ENCODE measurements at regions not wholly inside any gene's neighbourhood (a gene's known extent, or its start where the extent isn't known, plus 50 kb on each side); places are given as distances from the start of the nearest gene placed in this dataset.

DNA sequence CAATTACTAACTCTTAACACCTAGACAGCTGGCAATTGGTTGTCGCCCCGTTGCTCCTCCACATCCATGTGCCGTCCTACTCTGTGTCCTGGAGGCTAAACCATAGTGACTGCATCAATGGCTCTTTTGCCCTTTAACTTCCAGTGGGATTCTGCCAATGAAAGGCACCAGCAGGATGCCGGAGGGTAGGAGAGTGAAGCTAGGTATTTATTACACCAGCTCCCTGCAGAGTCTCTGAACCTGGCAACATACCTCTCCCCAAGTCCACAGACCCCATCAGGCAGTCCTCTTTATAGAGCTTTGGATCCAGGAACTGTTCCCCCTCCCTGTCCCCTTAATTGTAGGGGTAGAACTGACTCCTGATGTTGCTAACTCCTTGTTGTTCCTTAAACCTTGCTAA is 426.8 kb downstream of the HNRNPD start:
- Histone ChIP-seq H3K27me3 (ENCODE audit: control insufficient read depth, extremely low read depth, insufficient read depth, low read length) (no peaks in the 10 kb centered on the region), H3K27ac (ENCODE audit: control insufficient read depth, insufficient read depth, low read length) (no peak overlapping the region), H3K79me2 (ENCODE audit: control insufficient read depth, insufficient read depth, low read length) (no peaks in the 10 kb centered on the region), H3K4me2 (ENCODE audit: control insufficient read depth, extremely low read depth, insufficient read depth, low read depth, low read length) (no peak overlapping the region), H3K9ac (ENCODE audit: control insufficient read depth, extremely low read depth, insufficient read depth, low read length) (no peak overlapping the region), H3K4me3 (ENCODE audit: control insufficient read depth in 2 of 3, extremely low read depth in 1 of 3, insufficient read depth in 2 of 3, low read depth in 1 of 3, low read length in 3 of 3) (no peak overlapping the region), H4K20me1 (ENCODE audit: control insufficient read depth, extremely low read depth, insufficient read depth, low read length) (no peaks in the 10 kb centered on the region), H2AFZ (ENCODE audit: control insufficient read depth, low read length) (no peak overlapping the region), H3K9me3 (ENCODE audit: control insufficient read depth, low read depth, low read length) (no peaks in the 10 kb centered on the region), H3K9me1 (ENCODE audit: control insufficient read depth, extremely low read depth, insufficient read depth, low read length) (no peaks in the 10 kb centered on the region), H3K4me1 (ENCODE audit: control insufficient read depth, extremely low read depth, insufficient read depth, low read length) (no peaks in the 10 kb centered on the region), H3K36me3 (ENCODE audit: control insufficient read depth in 2 of 2, extremely low read depth in 1 of 2, insufficient read depth in 2 of 2, low read length in 2 of 2) (no peaks in the 10 kb centered on the region)
- dilution Hi-C loops (cut with MboI; ENCODE audit: extremely low pct_ligation_motif_present, low sequenced_read_pairs), result no loop called here
- TF ChIP-seq EZH2 (IDR thresholded peaks at IDR 0.05; ENCODE audit: low read length), result no peak
- TF ChIP-seq, protein P1, sequence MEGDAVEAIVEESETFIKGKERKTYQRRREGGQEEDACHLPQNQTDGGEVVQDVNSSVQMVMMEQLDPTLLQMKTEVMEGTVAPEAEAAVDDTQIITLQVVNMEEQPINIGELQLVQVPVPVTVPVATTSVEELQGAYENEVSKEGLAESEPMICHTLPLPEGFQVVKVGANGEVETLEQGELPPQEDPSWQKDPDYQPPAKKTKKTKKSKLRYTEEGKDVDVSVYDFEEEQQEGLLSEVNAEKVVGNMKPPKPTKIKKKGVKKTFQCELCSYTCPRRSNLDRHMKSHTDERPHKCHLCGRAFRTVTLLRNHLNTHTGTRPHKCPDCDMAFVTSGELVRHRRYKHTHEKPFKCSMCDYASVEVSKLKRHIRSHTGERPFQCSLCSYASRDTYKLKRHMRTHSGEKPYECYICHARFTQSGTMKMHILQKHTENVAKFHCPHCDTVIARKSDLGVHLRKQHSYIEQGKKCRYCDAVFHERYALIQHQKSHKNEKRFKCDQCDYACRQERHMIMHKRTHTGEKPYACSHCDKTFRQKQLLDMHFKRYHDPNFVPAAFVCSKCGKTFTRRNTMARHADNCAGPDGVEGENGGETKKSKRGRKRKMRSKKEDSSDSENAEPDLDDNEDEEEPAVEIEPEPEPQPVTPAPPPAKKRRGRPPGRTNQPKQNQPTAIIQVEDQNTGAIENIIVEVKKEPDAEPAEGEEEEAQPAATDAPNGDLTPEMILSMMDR (optimal IDR thresholded peaks at IDR 0.05 in 1 of 3, IDR thresholded peaks at IDR 0.05 in 1 of 3, conservative IDR thresholded peaks at IDR 0.05 in 1 of 3; ENCODE audit: extremely low read depth in 1 of 3, insufficient read depth in 2 of 3, low read length in 3 of 3), result no peak
- DNase-seq (ENCODE audit: low read depth, low spot score) (no peak), FAIRE-seq (no peak)

DNA sequence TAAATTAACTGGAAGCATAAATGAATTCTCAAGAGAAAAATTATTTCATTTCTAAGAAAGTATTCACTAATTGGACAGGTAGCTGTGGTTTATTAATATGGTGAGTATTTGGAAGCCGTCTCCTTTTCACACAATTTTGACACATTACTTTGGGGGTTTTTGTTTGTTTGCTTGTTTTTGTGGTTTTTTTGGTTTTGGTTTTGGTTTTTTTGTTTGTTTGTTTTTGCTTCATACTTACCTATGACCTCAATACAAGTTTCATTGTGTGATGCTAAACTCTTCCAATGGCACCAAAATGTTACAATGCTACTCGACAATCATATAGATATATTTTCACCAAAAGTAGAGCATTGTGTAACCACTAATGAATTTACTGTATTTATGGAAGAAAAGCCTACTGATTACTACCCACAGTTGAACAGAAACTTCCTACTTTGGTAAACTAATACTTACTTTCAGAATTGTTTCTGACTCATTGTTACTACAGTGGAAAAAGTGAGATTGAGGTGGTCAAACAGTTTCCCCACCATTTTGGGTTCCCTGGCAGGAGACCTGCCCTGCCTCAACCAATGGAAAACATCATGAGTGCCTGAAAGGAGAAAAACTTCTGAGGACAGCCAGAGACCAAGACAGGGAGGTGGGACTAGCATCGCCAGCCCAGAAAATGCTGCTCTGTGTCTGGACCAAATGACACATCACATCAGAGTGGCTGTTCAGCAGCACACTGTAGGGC is 443.1 kb downstream of the HNRNPD start:
- H3K4me1 ChIP-seq (ENCODE audit: control insufficient read depth, extremely low read depth, insufficient read depth, low read length), result no peaks in the 10 kb centered on the region
- dilution Hi-C loops (cut with MboI; ENCODE audit: extremely low pct_ligation_motif_present, low sequenced_read_pairs), result no loop called here
- DNase-seq (ENCODE audit: low read depth, low spot score) (no peak), FAIRE-seq (no peak)
- no peak for TF ChIP-seq EZH2 (IDR thresholded peaks at IDR 0.05; ENCODE audit: low read length)
- TF ChIP-seq, protein P1 (optimal IDR thresholded peaks at IDR 0.05 in 1 of 3, IDR thresholded peaks at IDR 0.05 in 1 of 3, conservative IDR thresholded peaks at IDR 0.05 in 1 of 3; ENCODE audit: extremely low read depth in 1 of 3, insufficient read depth in 2 of 3, low read length in 3 of 3), result no peak
- H3K36me3 ChIP-seq (ENCODE audit: control insufficient read depth in 2 of 2, extremely low read depth in 1 of 2, insufficient read depth in 2 of 2, low read length in 2 of 2), result no peaks in the 10 kb centered on the region
- H3K27me3 ChIP-seq (ENCODE audit: control insufficient read depth, extremely low read depth, insufficient read depth, low read length), result no peaks in the 10 kb centered on the region
- no peaks in the 10 kb centered on the region for H3K79me2 ChIP-seq (ENCODE audit: control insufficient read depth, insufficient read depth, low read length)
- H3K9me3 ChIP-seq (ENCODE audit: control insufficient read depth, low read depth, low read length), result no peaks in the 10 kb centered on the region
- no peak overlapping the region for H2AFZ ChIP-seq (ENCODE audit: control insufficient read depth, low read length)
- H3K4me3 ChIP-seq (ENCODE audit: control insufficient read depth in 2 of 3, extremely low read depth in 1 of 3, insufficient read depth in 2 of 3, low read depth in 1 of 3, low read length in 3 of 3), result no peak overlapping the region
- no peaks in the 10 kb centered on the region for H3K9me1 ChIP-seq (ENCODE audit: control insufficient read depth, extremely low read depth, insufficient read depth, low read length)
- no peak overlapping the region for H3K9ac ChIP-seq (ENCODE audit: control insufficient read depth, extremely low read depth, insufficient read depth, low read length)
- no peak overlapping the region for H3K27ac ChIP-seq (ENCODE audit: control insufficient read depth, insufficient read depth, low read length)
- no peaks in the 10 kb centered on the region for H4K20me1 ChIP-seq (ENCODE audit: control insufficient read depth, extremely low read depth, insufficient read depth, low read length)
- H3K4me2 ChIP-seq (ENCODE audit: control insufficient read depth, extremely low read depth, insufficient read depth, low read depth, low read length), result no peak overlapping the region

Data from keratinocyte (primary cell).